VCaP (cell line): ENCODE measurements at regions not wholly inside any gene's neighbourhood (a gene's known extent, or its start where the extent isn't known, plus 50 kb on each side); places are given as distances from the start of the nearest gene placed in this dataset.
A peak's percentile ranks its signal among the peaks of the same experiment; 100 is the strongest.

ENCODE experiments used
- H3K27ac ChIP-seq: fragments of 450-650 bp; 2 replicates; pipeline ENCODE4 v1.5.1; 2017
- CTCF ChIP-seq: fragments of 450-650 bp; conservative IDR thresholded peaks from 2 replicates; pipeline ENCODE4 v1.5.1; 2017; ENCODE audit warnings: mild to moderate bottlenecking, moderate library complexity

- TF ChIP-seq CTCF = no peak
- H3K27ac ChIP-seq = no peak overlapping the region
Measured at GRCh38 chr10:94266091-94266490, 96.6 kb downstream of the NOC3L start.

- H3K27ac ChIP-seq = no peak overlapping the region
- TF ChIP-seq CTCF = no peak
Measured at GRCh38 chr10:94268652-94269051, 94.1 kb downstream of the NOC3L start.

DNA sequence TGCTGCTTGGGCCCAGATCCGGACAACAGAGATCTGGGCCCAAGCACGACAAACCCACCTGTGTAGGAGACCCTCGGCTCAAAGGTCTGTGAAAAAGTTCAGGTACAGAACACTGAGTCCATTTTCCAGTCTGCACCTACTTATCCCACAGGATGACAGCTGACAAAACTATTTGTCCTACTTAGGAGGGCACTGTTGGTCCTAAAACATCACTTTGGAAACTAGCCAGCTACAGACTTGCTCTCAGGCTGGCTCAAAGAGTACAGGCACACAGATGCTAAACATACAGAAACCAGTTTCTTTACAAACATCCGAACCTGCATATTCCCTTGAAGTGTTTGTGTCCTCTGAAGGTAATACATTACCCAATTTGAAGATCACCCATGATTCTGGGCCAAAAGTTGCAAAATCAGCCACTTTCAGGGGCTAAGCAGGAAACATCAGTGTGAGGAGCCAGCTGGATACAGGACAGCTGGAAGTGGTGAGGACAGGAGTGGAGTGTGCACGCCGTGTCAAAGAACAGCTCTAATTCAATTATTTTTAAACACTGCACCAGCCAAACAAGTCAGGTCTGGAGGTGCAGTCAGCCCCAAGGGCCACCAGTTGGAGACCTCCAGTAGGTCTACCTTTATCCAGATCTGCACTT lies 88.5 kb downstream of the NOC3L start:
- peak overlapping the region; percentile 27 for H3K27ac ChIP-seq
- no peak for TF ChIP-seq CTCF

GRCh38 chr10:94276140-94276539 lies 86.6 kb downstream of the NOC3L start:
- H3K27ac ChIP-seq = no peak overlapping the region
- TF ChIP-seq CTCF = no peak

DNA sequence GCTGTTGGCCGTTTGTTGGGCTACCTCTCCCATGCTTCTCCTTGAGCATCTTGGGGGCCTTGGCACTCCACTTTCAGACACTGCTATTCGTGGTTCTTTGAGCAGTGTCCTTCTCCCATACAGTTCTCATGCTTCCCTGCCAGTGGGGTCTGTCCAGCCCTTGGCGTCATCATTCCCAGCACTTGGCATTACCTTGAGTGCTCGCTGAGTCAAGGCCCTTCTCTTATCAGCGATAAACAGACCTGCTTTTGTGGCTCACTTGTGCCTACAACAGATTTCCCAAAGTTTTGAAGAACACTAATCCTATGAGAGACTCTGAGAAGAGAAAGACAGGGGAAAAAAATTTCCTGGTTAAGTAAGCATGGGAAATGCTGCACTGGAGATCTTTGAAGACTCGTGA lies 85.3 kb downstream of the NOC3L start:
- TF ChIP-seq CTCF = no peak
- no peak overlapping the region for H3K27ac ChIP-seq

GRCh38 chr10:94279835-94280709 lies 82.7 kb downstream of the NOC3L start:
- TF ChIP-seq CTCF = peak; percentile 91
- 0 out of 2 replicates have a peak overlapping the region, but pooled peaks have one; percentile 1 for H3K27ac ChIP-seq

- no peak for TF ChIP-seq CTCF
- H3K27ac ChIP-seq = no peak overlapping the region
Measured at GRCh38 chr10:94281654-94282053, 81.1 kb downstream of the NOC3L start.
